K562 (cell line): ENCODE measurements at regions not wholly inside any gene's neighbourhood (a gene's known extent, or its start where the extent isn't known, plus 50 kb on each side); places are given as distances from the start of the nearest gene placed in this dataset.
A peak's percentile ranks its signal among the peaks of the same experiment; 100 is the strongest.

ENCODE experiments used
- ATAC-seq: fragments of 200-7000 bp; cut with Tn5 transposase; 3 replicates; pipeline ENCODE4 v1.9.1; 2020; ENCODE audit warnings: moderate library complexity
- BruUV-seq: library from RNA; stranded (reverse); fragments of 400-500 nt; replicated peaks from 2 replicates; lab custom pipeline; 2021; lab: Mats Ljungman, UMichigan
- CTCF ChIA-PET: fragments of 300-600 bp; formaldehyde crosslinking; extraction: SDS; loops from one replicate; lab custom pipeline; 2021; ENCODE audit warnings: low intra/inter-chr PET ratio; lab: Yijun Ruan, JAX
- POLR2A ChIA-PET: fragments of 300-600, 350-650 bp; sonication (Branson Sonifier 250); formaldehyde crosslinking; extraction: SDS; loops from one replicate; lab custom pipeline; 2021; ENCODE audit warnings: antibody characterized with exemption, inconsistent platforms; lab: Yijun Ruan, JAX
- DNase-seq, 4 experiments: peaks; one replicate each; pipeline versions ENCODE4 v3.0.0 to v3.0.0-alpha.2; 2011 to 2018; ENCODE audit warnings: low spot score in 3 of 4, mixed read lengths in 3 of 4; ENCODE audit errors: extremely low read depth in 1 of 4
- FAIRE-seq: peaks from 2 replicates; lab custom pipeline; 2011; peaks lifted over from hg19 to GRCh38; lab: Jason Lieb, UNC
- H2AFZ ChIP-seq: 2 replicates; pipeline ENCODE4 v1.6.0; 2011; ENCODE audit warnings: low read depth, low read length, control low read depth, inconsistent platforms
- H3K27ac ChIP-seq: fragments of 200-600 bp; 3 replicates; pipeline ENCODE4 v1.8.0; 2011; ENCODE audit warnings: low read depth, mild to moderate bottlenecking, control low read depth, inconsistent platforms, low read length, moderate library complexity, mixed read lengths; ENCODE audit errors: extremely low read depth
- H3K27me3 ChIP-seq, 2 experiments: fragments of 300-600 bp in 1 of 2; 2 replicates in 1 of 2; 3 replicates in 1 of 2; pipeline versions ENCODE4 v1.6.0 to v1.8.0; 2011; ENCODE audit warnings: inconsistent platforms in 2 of 2, low read length in 2 of 2, mild to moderate bottlenecking in 1 of 2, mixed read lengths in 1 of 2, moderate library complexity in 1 of 2; ENCODE audit not compliant: control insufficient read depth in 2 of 2, insufficient read depth in 2 of 2
- H3K36me3 ChIP-seq: fragments of 300-600 bp; 3 replicates; pipeline ENCODE4 v1.8.0; 2011; ENCODE audit warnings: mild to moderate bottlenecking, low read length, inconsistent platforms; ENCODE audit not compliant: control insufficient read depth, insufficient read depth
- H3K4me1 ChIP-seq, 2 experiments: fragments of 200-600 bp in 1 of 2; replicated peaks in 1 of 2; 2 replicates in 1 of 2; 3 replicates in 1 of 2; pipeline versions ENCODE4 v1.5.1 to v1.8.0; 2011; ENCODE audit warnings: inconsistent platforms in 2 of 2, low read length in 2 of 2, mild to moderate bottlenecking in 1 of 2, mixed read lengths in 1 of 2, moderate library complexity in 1 of 2; ENCODE audit not compliant: control insufficient read depth in 2 of 2, insufficient read depth in 2 of 2
- H3K4me2 ChIP-seq: 2 replicates; pipeline ENCODE4 v1.6.1; 2011; ENCODE audit warnings: low read length, control low read depth, inconsistent platforms, mixed read lengths; ENCODE audit not compliant: insufficient read depth
- H3K4me3 ChIP-seq: fragments of 200-600 bp; sonication (generic), shearing (Covaris generic); 2 replicates; pipeline ENCODE4 v1.5.1; 2016; ENCODE audit warnings: control low read depth, inconsistent platforms
- H3K79me2 ChIP-seq: fragments of 200-600 bp; 3 replicates; pipeline ENCODE4 v1.8.0; 2011; ENCODE audit warnings: low read length, inconsistent platforms; ENCODE audit not compliant: control insufficient read depth, insufficient read depth
- H3K9ac ChIP-seq, 2 experiments: 2 replicates each; pipeline versions ENCODE4 v1.6.0 to v1.6.1; 2011; ENCODE audit warnings: low read depth in 2 of 2, low read length in 2 of 2, control low read depth in 1 of 2, inconsistent platforms in 1 of 2, mild to moderate bottlenecking in 1 of 2, mixed read lengths in 1 of 2; ENCODE audit not compliant: insufficient read depth in 1 of 2
- H3K9me1 ChIP-seq: one replicate; pipeline ENCODE4 v1.6.0; 2011; ENCODE audit warnings: inconsistent platforms, mild to moderate bottlenecking, low read length, moderate library complexity; ENCODE audit not compliant: control insufficient read depth, insufficient read depth
- H3K9me3 ChIP-seq: replicated peaks from 2 replicates; pipeline ENCODE4 v1.5.1; 2011; ENCODE audit warnings: low read depth, low read length, inconsistent platforms; ENCODE audit not compliant: control insufficient read depth, insufficient read depth
- H4K20me1 ChIP-seq: replicated peaks from 2 replicates; pipeline ENCODE4 v1.6.1; 2011; ENCODE audit warnings: low read length, inconsistent platforms, mixed read lengths; ENCODE audit not compliant: control insufficient read depth, insufficient read depth
- BDP1 ChIP-seq: IDR thresholded peaks from 3 replicates; pipeline ENCODE4 v1.6.1; 2011; ENCODE audit not compliant: insufficient read length, insufficient read depth
- CEBPB ChIP-seq: fragments of 450-650 bp; IDR thresholded peaks from 2 replicates; pipeline ENCODE4 v1.6.1; 2016; ENCODE audit warnings: missing genetic modification characterization, missing compliant biosample characterization
- CEBPG ChIP-seq, 3 experiments: fragments of 200-800 bp in 1 of 3; sonication (Bioruptor generic) in 1 of 3; sonication (generic) in 1 of 3; formaldehyde crosslinking in 1 of 3; IDR thresholded peaks in 2 of 3; conservative IDR thresholded peaks in 1 of 3; 2 replicates each; pipeline versions ENCODE4 v1.6.1 to v1.8.0; 2016 to 2022; ENCODE audit warnings: missing compliant biosample characterization in 2 of 3, missing genetic modification characterization in 2 of 3, mild to moderate bottlenecking in 1 of 3, missing genetic modification reagents in 1 of 3
- CXXC5 ChIP-seq: fragments of 250-450 bp; sonication (Bioruptor Pico); IDR thresholded peaks from 2 replicates; pipeline ENCODE4 v1.8.0; 2022; ENCODE audit warnings: inconsistent platforms, mild to moderate bottlenecking, moderate library complexity
- GABPA ChIP-seq: fragments of 200-800 bp; sonication (Bioruptor generic); conservative IDR thresholded peaks from 2 replicates; pipeline ENCODE4 v1.6.1; 2016; ENCODE audit warnings: low read depth, missing genetic modification characterization, missing compliant biosample characterization
- HDGF ChIP-seq: fragments of 450-650 bp; IDR thresholded peaks from 2 replicates; pipeline ENCODE4 v1.6.1; 2016
- RBM39 ChIP-seq: fragments of 200-400 bp; formaldehyde crosslinking; optimal IDR thresholded peaks from 2 replicates; pipeline ENCODE3; 2018; ENCODE audit warnings: low read depth, low read length
- RNF2 ChIP-seq: sonication (generic); IDR thresholded peaks from 2 replicates; pipeline ENCODE4 v1.6.1; 2016
- XRCC4 ChIP-seq: IDR thresholded peaks from one replicate; pipeline ENCODE4 v1.6.1; 2011; ENCODE audit not compliant: insufficient read depth, insufficient read length; ENCODE audit errors: extremely low read depth
- ZNF354B ChIP-seq: fragments of 250-450 bp; sonication (Bioruptor Pico); IDR thresholded peaks from 2 replicates; pipeline ENCODE4 v1.4.0; 2020
- WGBS: fragments of 100-300 bp; shearing (Covaris generic); methylation state at CpG from one replicate; pipeline ENCODE4 v1.1.6; 2016; ENCODE audit warnings: low coverage, mixed read lengths; ENCODE audit not compliant: insufficient coverage; ENCODE audit errors: missing lambda C conversion rate; 5-methylcytosine and 5-hydroxymethylcytosine counted together
- in situ Hi-C: fragments of 300-500 bp; cut with MboI; formaldehyde crosslinking; loops from 4 replicates; pipeline ENCODE4 v1.15.0; 2018; ENCODE audit warnings: inconsistent platforms, mixed read lengths
- intact Hi-C: fragments of 100-400 bp; cut with micrococcal nuclease; formaldehyde crosslinking; loops from 2 replicates; pipeline ENCODE4 v1.14.2; 2022
- TF ChIP-seq, protein P1 (sequence below): fragments of 200-800 bp; sonication (Bioruptor generic); IDR thresholded peaks from 2 replicates; pipeline ENCODE4 v1.6.1; 2017; ENCODE audit warnings: missing genetic modification characterization, missing compliant biosample characterization
- TF ChIP-seq, protein P2 (sequence below): sonication (generic); formaldehyde crosslinking; IDR thresholded peaks from 2 replicates; pipeline ENCODE4 v1.8.0; 2022; ENCODE audit warnings: missing genetic modification reagents, mild to moderate bottlenecking, borderline replicate concordance
- TF ChIP-seq, protein P3 (sequence below): fragments of 250-450 bp; sonication (Bioruptor Pico); IDR thresholded peaks from 2 replicates; pipeline ENCODE4 v1.4.0; 2020; ENCODE audit warnings: mild to moderate bottlenecking, moderate library complexity
- TF ChIP-seq, protein P4 (sequence below): fragments of 250-450 bp; sonication (Bioruptor Pico); IDR thresholded peaks from 2 replicates; pipeline ENCODE4 v1.8.0; 2021; ENCODE audit warnings: moderate library complexity, mild to moderate bottlenecking, inconsistent platforms
- TF ChIP-seq, protein P5 (sequence below): fragments of 450-650 bp; IDR thresholded peaks from one replicate; pipeline ENCODE4 v1.6.1; 2018; ENCODE audit warnings: mild to moderate bottlenecking, moderate library complexity; ENCODE audit not compliant: partially characterized antibody

DNA sequence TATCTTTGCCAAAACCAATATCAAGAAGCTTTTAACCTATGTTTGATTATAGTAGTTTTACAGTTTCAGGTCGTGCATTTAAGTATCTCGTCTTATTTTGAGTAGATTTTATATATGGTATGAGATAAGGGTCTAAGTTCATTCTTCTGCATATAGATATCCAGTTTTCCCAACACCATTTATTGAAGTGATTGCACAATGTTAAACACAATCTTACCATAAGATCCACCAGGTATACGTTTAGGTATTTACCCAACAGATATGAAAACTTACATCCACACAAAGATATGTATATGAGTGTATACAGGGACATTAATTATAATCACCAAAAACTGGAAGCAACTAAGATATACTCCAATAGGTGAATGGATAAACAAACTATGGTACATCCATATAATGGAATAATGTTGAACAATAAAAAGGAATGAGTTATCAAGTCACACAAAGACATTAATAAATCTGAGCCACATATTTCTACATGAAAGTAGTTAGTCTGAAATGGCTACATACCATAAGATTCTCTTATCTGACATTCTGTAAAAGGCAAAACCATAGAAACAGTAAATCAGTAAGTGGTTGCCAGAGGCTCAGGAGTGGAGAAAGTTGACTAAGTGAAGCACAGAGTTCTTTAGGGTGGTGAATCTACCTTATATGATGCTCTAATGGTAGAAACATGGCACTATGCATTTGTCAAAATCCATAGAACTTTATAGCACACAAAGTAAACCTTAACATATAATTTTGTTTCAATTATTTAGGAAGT, 222.6 kb downstream of the NUAK1 start:
- intact Hi-C loops (no loop called here), in situ Hi-C loops (no loop called here)
- no TSS peak for BruUV-seq
- 2% methylated on average over 3 of the region's 3 CpGs for WGBS
- Histone ChIP-seq H3K4me1 (no peaks in the 10 kb centered on the region), H3K9me1 (no peaks in the 10 kb centered on the region), H3K9ac (no peak overlapping the region), H3K4me3 (no peak overlapping the region), H3K4me2 (no peak overlapping the region), H3K9me3 (no peaks in the 10 kb centered on the region), H3K27me3 (no peaks in the 10 kb centered on the region), H3K79me2 (no peaks in the 10 kb centered on the region), H2AFZ (no peak overlapping the region), H3K27ac (no peak overlapping the region), H3K36me3 (no peaks in the 10 kb centered on the region), H4K20me1 (no peaks in the 10 kb centered on the region)
- ChIA-PET CTCF (no interaction called here), POLR2A (interaction anchor here (0.7 kb wide), 1 partner anchor 1350 kb away, joined by 3 read pairs; no protein-coding TSS in a partner anchor)
- FAIRE-seq = no peak
- ATAC-seq = no peak
- DNase-seq = no peak
- TF ChIP-seq CEBPG (CRISPR knock-in tag; IDR thresholded peaks at IDR 0.05) = no peak
- peak in 1 of 2 experiments; percentile 44; a peak in 1 of 4 replicates for TF ChIP-seq CEBPG (tag; conservative IDR thresholded peaks at IDR 0.05 in 1 of 2, IDR thresholded peaks at IDR 0.05 in 1 of 2)
- no peak for TF ChIP-seq BDP1
- TF ChIP-seq CXXC5 (CRISPR knock-in tag) = no peak
- TF ChIP-seq ZNF354B (CRISPR knock-in tag) = no peak
- no peak for TF ChIP-seq RNF2
- TF ChIP-seq, protein P1, sequence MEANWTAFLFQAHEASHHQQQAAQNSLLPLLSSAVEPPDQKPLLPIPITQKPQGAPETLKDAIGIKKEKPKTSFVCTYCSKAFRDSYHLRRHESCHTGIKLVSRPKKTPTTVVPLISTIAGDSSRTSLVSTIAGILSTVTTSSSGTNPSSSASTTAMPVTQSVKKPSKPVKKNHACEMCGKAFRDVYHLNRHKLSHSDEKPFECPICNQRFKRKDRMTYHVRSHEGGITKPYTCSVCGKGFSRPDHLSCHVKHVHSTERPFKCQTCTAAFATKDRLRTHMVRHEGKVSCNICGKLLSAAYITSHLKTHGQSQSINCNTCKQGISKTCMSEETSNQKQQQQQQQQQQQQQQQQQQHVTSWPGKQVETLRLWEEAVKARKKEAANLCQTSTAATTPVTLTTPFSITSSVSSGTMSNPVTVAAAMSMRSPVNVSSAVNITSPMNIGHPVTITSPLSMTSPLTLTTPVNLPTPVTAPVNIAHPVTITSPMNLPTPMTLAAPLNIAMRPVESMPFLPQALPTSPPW (CRISPR knock-in tag) = no peak
- TF ChIP-seq, protein P2, sequence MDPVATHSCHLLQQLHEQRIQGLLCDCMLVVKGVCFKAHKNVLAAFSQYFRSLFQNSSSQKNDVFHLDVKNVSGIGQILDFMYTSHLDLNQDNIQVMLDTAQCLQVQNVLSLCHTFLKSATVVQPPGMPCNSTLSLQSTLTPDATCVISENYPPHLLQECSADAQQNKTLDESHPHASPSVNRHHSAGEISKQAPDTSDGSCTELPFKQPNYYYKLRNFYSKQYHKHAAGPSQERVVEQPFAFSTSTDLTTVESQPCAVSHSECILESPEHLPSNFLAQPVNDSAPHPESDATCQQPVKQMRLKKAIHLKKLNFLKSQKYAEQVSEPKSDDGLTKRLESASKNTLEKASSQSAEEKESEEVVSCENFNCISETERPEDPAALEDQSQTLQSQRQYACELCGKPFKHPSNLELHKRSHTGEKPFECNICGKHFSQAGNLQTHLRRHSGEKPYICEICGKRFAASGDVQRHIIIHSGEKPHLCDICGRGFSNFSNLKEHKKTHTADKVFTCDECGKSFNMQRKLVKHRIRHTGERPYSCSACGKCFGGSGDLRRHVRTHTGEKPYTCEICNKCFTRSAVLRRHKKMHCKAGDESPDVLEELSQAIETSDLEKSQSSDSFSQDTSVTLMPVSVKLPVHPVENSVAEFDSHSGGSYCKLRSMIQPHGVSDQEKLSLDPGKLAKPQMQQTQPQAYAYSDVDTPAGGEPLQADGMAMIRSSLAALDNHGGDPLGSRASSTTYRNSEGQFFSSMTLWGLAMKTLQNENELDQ = no peak
- no peak for TF ChIP-seq GABPA (tag)
- TF ChIP-seq, protein P3, sequence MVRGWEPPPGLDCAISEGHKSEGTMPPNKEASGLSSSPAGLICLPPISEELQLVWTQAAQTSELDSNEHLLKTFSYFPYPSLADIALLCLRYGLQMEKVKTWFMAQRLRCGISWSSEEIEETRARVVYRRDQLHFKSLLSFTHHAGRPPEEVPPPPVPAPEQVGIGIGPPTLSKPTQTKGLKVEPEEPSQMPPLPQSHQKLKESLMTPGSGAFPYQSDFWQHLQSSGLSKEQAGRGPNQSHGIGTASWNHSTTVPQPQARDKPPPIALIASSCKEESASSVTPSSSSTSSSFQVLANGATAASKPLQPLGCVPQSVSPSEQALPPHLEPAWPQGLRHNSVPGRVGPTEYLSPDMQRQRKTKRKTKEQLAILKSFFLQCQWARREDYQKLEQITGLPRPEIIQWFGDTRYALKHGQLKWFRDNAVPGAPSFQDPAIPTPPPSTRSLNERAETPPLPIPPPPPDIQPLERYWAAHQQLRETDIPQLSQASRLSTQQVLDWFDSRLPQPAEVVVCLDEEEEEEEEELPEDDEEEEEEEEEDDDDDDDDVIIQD (CRISPR knock-in tag) = no peak
- no peak for TF ChIP-seq HDGF
- TF ChIP-seq, protein P4, sequence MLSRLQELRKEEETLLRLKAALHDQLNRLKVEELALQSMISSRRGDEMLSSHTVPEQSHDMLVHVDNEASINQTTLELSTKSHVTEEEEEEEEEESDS = no peak
- TF ChIP-seq CEBPB (tag) = peak; percentile 37; the same call in 1 of the 2 replicates
- TF ChIP-seq, protein P5, sequence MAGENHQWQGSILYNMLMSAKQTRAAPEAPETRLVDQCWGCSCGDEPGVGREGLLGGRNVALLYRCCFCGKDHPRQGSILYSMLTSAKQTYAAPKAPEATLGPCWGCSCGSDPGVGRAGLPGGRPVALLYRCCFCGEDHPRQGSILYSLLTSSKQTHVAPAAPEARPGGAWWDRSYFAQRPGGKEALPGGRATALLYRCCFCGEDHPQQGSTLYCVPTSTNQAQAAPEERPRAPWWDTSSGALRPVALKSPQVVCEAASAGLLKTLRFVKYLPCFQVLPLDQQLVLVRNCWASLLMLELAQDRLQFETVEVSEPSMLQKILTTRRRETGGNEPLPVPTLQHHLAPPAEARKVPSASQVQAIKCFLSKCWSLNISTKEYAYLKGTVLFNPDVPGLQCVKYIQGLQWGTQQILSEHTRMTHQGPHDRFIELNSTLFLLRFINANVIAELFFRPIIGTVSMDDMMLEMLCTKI = no peak
- TF ChIP-seq RBM39 = no peak
- TF ChIP-seq XRCC4 = no peak
